Amniotic epithelial cell (primary cell): ENCODE measurements at regions not wholly inside any gene's neighbourhood (a gene's known extent, or its start where the extent isn't known, plus 50 kb on each side); places are given as distances from the start of the nearest gene placed in this dataset.

Source experiments
- DNase-seq: peaks from one replicate; pipeline ENCODE4 v3.0.0-alpha.2; 2010; ENCODE audit warnings: low read depth

DNA sequence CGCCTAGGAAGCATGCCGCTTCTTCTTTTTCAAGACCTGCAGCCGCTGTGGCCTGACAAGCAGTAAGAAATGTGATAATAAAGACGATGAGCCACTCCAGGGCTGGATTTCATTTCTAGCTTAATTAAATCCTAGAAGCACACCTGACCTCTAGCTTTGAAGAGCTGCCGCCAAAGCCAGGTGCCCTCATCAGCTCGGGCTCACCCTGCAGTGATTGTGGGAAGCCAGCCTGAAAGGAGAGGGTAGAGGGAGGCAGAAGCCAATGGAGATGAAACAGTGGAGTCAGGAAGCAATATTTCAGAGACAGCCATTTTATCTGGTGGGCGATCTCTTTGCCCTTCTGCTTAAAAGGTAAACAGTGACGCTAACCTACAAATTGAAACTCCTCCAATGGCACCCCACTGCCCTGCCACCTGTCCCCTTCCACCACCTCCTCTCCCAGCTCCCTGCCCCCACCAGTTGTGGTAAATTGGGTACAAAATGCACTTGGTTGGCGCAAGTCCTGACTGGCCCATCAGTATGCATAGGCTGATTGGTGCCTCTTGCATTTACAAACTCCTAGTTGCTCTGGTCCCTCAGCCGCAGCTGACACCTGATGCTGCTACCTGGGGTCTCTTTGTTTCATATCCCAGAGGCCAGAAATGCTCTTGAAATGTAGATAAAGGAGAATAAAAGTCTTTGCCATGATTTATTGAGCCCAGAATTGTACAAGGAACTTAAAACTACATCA is 385.3 kb downstream of the PDCD6IP start:
- no peak for DNase-seq

DNA sequence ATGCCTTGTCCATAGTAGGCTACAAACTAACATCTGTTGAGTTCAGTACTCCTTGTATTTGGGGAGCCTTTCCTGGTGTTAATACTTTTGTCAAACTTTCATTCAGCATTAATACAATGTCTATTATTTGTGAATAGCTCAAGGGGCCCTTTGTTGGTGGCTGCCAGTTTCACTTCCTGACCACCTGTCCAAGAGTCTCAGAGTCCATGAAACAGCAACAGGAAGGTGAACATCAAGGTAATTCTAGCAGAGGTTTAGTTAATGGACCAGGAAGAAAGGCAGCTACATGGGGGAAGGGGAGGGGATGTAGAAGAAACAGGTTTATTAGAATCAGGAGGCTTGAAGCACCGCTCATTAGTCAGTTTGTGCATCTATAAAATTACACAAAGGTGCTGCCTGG is 386.9 kb downstream of the PDCD6IP start:
- DNase-seq, result no peak

DNA sequence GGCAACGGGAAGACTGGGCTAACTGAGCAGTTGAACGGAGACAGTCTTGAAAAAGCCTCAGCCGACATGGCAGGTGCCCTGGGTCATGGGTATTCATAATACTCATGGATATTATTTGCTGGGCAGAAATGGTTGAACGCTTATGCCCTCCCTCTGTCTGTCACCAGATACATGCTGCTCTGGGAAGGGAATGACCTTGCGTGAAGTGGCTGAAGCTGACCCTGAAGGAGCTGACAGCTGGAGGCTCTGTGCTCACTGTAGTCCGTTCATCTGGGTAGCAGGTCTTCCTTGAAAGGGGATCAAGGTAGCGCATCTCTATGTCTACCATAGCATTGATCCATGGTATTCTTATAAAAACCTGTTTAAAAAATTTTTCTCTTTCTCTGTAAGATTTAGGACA is 390.7 kb downstream of the PDCD6IP start:
- DNase-seq, result no peak

DNA sequence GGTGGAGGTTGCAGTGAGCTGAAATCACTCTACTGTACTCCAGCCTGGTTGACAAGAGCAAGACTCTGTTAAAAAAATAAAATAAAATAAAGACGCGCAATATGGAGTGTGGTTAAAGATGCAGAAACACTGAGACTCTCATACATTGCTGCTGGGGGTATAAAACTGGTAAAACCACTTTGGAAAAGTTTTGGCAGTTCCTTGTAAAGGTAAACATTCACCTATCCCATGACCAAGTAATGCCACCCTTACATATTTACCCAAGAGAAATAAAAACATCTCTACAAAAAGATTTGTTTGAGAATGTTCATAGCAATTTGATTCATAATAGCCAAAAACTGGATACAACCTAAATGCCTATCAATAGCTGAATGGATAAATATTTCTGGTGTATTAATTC is 398.5 kb downstream of the PDCD6IP start:
- no peak for DNase-seq

DNA sequence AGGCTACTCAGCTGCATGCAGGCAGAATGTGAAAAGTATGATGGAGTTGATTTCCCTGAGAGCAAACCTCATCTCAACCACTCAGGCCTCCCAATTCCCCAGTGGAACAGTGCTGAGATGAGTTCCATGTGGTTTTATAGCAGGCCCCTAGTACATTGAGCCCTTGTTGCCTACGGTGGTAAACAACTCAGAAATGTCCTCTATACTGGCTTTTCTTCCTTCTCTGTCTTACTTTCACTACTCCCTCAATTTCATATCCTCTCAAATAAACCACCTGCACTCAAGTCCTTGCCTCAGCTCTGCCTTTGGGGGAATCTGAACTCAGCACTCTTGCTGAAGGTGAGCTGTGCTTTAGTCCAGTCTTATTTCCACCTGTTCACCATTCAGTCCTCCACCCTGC is 399.9 kb downstream of the PDCD6IP start:
- DNase-seq, result no peak

DNA sequence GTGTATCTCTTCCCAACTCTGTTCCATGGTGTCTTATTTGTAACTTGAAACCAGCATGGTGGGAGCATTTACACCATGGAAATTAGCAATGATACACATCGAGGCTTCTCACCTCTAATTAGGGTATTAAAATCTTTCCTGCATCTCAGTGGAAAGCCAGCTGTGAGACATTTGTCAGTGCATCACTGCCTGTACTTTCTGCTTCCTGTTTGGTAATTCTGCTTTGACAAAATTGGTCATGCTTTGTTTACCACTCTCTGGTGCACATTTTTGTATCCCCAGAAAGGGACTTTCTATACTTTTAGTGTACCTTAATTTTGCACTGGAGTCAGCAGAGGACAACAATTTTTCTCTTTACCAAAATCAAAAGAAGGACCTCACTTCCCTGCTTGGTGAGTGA is 402.1 kb downstream of the PDCD6IP start:
- no peak for DNase-seq

DNA sequence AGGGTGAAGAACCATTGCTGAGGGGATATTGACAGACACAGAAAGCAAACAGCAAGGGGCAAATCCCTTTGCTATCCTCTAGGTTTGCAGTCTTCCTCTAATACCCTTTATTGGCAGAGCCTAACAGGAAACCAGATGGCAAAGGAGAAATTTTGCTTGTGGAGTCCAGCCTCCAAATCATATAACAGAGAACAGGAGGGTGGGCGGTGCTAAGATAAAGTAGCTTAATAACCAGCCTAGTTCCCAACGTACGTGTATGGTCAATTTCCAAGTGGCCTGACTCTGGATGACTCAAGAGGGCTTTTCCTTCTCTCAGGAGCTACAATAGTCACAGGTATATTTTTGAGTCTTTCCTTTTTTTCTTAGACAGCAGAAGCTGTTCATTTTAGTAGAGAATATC is 404.5 kb downstream of the PDCD6IP start:
- DNase-seq, result no peak

DNA sequence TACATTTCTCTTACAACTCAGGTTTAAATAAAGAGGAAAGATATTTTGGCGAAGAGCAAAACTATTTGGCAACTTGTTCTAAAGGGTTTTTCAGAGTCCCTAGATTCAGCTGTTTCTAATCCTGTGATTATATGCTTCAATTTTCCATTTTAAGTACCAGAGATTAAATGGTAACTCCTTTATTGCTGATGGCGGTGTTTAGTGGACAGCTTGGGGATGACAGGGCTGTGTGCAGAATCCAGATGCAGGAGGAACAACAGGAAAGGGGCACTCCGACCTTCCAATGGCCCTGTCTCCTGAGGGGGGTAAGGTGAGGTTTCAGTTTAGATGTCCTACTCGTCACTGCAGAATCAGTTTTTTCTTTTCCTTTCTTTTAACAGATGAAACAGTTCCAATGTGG is 405.0 kb downstream of the PDCD6IP start:
- no peak for DNase-seq

DNA sequence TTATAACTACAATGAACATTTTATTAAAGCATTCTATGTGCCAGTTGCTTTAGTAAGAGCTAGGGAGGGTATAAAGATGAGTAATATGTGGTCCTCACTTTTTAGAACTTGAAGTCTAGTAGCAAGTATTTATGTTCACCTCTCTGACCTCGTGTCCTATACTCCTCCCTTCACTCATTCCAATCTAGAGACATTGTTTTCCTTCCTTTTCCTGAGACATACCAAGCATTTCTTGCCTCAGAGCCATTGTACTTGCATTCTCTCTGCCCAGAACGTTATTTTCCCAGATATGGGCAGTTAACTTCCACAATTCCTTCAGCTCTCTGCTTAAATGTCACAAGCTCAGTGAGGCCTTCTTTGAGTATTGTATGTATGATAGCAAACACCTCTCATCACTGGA is 408.6 kb downstream of the PDCD6IP start:
- peak; percentile 0 for DNase-seq

DNA sequence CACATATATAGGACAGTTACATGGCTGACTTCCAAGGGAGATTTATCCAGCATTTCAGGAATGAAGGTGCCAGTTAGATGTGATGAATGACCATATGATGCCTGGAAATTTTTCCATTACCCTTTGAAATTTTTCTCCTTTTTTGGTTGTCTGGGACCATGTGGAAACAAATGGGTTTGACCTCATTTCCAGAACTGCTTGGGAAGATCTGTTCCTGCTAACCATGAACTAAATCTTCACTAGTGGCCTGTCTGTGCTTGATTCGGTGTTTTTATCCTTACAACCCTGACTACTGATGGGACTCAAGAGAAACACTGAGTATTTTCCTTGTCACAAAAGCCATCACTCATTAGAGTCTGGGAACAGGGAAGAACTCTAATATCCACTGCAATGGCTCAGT is 409.4 kb downstream of the PDCD6IP start:
- no peak for DNase-seq

DNA sequence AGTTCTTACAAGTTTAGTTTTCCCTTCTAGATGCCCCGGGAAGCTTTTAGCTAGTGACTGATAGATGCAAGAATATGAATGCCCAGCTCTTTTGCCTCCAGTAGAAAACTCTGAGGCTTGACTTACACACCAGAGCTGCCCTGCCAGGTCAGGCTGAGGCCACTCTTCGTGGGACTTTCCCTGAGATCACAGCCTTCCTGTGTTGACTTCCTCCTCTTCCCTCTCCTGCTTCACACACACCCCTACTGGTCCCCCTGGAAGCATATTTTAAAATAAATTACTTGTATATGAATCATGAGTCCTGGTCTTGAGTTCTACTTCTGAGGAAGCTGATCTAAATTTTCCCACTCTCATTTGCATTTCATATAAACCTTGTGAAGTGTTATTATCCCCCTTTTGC is 413.7 kb downstream of the PDCD6IP start:
- no peak for DNase-seq

DNA sequence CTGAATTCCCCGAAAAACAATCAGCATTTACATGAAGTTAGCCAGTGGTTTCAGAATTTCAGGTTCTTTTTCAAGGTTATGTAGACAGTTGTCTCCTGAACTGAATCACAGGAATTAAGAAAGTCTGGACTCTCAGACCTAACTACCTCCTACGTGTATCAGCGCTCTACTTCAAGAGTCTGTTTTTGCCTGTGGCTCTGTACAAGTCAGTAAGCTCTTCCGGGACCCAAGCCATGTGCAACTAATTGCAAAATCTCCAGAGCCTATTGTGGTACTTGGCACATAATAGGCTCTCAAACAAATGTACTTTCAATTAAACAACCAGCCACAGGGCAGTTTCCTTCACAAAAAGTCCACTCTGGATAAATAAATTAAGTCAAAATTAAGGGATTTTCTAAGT is 414.2 kb downstream of the PDCD6IP start:
- DNase-seq, result peak; percentile 0

DNA sequence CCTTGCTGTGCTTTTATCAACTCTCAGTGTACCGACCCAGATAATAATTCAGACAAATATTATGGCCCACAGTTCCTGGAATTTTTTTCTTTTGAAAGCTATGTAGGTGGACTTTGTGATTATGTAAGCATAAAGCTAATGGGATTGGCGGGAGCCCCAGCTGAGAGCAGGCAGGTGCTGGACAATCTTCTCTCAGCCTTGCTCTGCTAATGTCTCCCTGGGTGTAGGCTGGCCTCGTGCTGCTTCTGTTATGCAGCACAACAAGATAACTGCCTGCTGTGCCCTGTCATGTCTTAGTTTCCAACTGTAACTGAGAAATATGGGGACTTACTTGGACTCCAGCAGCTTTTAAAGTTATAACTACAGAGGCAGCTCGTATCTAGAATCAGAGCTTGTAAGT is 415.0 kb downstream of the PDCD6IP start:
- no peak for DNase-seq

DNA sequence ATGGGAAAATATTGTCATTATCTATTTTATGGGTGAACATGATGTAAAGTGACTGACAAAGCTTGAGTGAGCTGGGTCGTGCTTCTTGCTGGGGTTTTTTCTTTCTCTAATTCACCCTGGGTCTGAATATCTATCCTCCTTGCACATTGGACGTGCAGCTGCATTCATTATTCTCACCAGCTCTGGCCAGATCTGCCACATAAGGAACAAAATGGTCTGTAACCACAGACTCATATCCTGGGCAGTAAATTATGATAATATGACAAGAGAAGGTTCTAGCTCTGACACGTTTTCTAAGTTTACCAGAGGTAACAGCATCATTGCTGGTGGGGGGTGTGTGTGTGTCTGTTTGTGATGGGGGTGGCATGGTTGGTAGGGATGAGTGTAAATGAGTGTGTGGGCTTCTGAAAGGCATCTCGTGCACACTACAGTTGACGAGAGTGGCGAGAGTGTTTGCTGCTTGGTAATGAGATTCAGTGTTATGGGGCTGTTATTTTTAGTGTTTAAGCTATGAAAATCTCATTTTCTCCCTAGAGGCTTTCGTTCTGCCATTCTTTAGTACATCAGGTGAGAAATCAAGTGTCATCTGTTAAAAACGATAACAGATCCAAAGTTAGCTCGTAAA is 418.4 kb downstream of the PDCD6IP start:
- no peak for DNase-seq

DNA sequence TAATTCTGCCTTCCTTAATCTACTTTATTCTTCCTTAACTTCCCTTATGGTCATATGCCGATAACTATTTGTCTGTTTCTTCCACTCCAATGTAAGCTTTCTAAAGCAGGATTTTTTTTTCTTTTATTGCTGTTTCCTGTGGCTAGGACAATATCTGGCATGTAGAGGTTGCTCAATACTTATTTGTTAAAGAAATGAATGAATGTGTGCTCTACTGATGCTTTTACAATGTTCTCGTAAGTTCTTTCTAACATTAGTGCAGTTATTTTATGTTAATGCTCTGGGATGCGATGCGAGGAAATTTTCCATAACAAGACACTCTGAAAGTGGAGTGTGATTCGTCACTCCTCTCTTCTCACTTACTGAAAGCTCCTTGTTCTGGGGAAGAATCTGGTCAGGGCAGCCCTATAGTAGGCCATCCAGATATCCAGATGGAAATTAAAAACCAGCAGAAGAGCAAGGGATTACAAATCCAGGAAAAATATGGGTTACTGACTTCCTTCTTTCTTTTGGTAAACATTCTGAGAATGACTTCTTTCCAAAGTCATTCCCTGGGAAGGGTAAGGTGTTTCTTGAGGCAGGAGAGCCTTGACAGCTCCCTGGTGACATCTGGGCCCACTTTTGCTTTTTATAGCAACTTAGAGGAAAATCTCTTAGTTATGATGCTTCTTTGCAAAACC is 420.4 kb downstream of the PDCD6IP start:
- no peak for DNase-seq

DNA sequence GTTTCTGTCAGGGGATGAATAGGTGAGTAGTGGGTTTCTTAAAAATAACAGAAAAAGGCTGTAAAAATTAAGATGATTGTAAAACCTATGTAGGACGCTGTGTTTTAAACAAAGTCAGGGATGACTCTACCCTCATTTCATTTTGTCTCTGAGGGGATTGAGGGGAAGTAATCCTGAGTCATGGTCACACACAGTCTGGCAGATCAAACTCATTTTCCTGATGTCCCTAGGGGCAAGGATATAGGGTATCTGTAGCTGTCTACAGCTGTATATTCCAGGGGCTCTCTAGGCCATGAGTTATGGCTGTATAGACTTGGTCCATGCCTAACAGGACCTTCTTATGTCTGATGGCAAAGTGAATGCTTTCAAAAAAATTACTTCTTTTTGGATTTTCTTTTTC is 421.1 kb downstream of the PDCD6IP start:
- DNase-seq, result no peak

DNA sequence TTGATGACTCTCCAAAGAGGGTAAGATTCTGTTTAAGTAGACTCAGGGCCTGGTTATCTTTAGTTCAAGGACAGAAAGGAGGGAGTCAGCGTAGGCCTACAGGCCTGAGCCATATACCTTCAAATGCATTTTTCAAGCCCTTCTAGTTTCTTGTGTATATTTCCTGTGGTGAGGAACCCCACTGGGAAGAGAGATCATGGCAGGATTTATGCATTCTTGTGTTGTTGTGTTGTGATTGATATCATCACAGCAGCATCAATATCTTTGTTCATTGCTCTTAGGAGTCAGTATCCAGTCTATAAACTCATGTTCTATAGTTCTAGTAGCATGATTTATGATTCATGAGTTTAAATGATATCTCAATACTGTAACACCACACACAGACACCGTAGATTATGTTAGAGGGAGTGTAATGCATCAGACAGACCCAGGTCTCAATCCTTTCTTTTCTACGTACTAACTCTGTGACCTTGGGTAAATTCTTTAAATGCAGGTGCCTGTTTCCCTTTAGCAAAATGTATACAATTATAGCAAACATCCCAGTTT is 427.5 kb downstream of the PDCD6IP start:
- no peak for DNase-seq

DNA sequence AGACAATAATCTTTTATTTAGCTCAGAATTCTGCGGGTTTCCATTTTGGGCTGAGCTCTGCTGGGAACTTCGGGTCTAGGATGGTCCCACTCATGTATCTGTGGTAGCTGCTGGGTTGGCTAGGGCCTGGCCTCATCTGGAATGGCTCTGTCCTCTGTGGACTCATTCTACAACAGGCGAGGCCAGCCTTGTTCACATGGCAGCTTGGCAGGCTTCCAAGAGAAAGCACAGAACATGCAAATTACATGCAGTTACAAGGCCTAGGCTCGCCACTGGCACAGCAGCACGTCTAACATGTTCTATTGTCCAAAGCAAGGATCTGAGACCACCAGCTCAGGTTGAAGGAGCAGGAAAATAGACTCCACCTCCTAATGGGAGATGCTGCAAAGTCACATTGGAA is 431.4 kb downstream of the PDCD6IP start:
- no peak for DNase-seq

DNA sequence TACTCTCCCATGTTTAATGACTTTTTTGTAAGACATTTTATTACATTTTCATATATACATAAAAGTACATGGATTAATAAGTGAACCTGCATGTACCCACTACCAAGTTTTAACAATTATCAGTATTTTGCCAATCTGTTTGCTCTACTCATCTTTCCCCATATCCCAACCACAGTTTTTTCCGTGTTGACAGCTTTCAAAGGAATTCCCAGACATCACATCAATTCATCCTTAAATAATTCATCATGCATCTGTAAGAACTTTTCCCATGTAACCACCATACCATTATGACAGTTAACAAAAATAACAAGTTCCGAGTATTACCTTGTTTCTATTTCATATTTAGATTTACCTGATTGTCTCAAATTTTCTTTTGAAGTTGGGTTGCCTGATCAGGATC is 436.7 kb downstream of the PDCD6IP start:
- no peak for DNase-seq

DNA sequence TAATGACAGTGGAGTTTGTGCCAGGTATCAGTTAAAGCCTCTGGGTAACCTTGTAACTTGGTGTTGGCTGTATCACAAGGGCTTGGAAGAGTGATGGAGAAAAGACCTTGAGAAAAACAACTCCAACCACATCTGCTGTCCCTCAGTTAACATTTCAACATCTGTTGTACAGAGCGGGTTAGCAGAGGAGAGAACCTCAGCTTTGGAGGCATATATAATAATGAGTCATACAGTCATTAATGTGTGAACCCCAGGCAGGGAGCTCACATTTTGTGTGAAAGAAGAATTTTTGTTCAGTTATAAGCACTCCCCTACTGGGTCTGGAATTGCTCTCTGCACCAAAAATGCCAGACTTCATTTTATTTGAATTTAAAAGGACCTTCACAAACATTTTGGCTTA is 439.5 kb downstream of the PDCD6IP start:
- DNase-seq, result no peak

DNA sequence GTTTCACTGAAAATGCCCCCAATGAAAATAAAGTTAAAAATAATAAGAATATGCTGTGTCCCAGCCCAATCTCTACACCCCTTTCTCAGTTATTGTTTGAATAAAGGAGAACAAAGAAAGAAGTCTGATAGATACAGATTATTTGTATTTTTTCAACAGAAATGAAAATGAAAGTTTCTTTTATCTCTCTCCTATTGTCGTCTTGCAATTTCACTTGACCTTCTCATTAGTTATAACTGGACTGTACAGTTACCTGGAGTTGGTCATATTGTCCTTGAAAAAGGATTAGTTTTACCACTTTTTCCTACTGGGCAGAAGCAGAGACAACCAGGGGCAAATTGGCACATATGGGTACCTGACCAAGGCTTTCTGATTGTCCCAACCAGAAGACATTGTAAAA is 440.0 kb downstream of the PDCD6IP start:
- DNase-seq, result no peak

DNA sequence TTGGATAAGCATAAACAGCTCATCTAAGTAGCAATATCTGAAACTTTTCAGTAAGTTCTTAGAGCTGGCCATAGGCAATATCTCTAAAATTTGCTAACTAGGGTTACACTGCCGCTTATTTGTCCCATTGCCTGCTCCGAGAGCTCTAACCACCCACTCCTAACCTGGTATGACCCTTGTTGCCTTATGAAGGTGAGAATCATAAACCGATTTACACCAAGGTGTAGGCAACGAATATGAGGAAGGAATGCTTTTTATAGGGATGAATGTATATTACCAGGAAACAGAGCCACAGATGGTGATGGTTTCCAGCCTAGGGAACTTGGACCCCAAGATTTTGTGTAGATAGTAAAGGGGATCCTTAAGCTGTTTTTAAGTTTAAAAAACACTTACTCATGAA is 440.9 kb downstream of the PDCD6IP start:
- DNase-seq, result no peak

DNA sequence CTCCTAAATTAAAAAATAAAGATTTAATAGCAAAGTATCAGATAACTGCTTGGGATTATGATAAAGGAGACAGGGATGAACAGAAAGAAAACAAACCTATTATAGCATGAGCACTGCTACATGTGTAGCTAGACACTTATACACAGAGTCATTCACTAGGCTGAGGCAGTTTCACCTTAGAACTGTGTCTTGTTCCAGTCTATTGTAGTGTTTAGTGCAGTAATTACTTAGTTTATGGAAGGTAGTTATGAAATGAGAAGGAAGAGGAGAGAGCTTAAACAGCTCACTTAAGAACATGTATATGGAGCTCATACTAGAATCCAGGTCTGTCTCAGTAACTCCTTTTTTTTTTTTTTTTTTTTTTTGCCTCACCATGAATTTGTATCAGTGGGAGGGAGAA is 441.4 kb downstream of the PDCD6IP start:
- DNase-seq, result no peak
